Astrocyte of the spinal cord (primary cell): ENCODE measurements at regions not wholly inside any gene's neighbourhood (a gene's known extent, or its start where the extent isn't known, plus 50 kb on each side); places are given as distances from the start of the nearest gene placed in this dataset.

Experiments used
- DNase-seq: peaks from one replicate; pipeline ENCODE4 v3.0.0; 2011; ENCODE audit warnings: low read depth, low spot score
- H3K4me3 ChIP-seq: 2 replicates; pipeline ENCODE4 v1.5.1; 2011; ENCODE audit warnings: low read depth, mild to moderate bottlenecking, low read length, moderate library complexity
- in situ Hi-C: cut with HindIII; loops from 2 replicates; pipeline ENCODE4 v1.10.0; 2017; ENCODE audit warnings: low sequenced_read_pairs
- TF ChIP-seq, protein P1 (sequence below): IDR thresholded peaks from 2 replicates; pipeline ENCODE4 v1.5.1; 2012; ENCODE audit warnings: low read depth, mild to moderate bottlenecking, low read length, inconsistent platforms

DNA sequence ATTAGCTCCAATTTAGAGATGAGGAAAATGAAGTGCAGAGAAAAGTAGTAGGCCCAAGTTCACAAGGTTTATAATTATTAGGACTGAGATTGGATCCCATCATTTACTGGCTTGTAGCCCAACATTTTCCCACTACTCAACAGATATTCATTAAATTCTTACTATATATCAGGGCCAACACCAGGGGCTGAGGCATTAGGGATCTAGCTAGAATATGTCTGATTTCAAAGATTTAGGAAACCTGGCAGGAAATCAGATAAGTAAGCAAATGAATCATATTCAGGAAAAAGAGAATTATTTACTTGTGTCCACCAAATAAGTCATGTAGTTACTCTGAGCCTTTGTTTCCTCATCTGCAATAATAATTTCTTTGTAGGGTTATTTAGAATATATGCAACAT is 94.3 kb downstream of the OXGR1 start:
- no peak for DNase-seq
- TF ChIP-seq, protein P1, sequence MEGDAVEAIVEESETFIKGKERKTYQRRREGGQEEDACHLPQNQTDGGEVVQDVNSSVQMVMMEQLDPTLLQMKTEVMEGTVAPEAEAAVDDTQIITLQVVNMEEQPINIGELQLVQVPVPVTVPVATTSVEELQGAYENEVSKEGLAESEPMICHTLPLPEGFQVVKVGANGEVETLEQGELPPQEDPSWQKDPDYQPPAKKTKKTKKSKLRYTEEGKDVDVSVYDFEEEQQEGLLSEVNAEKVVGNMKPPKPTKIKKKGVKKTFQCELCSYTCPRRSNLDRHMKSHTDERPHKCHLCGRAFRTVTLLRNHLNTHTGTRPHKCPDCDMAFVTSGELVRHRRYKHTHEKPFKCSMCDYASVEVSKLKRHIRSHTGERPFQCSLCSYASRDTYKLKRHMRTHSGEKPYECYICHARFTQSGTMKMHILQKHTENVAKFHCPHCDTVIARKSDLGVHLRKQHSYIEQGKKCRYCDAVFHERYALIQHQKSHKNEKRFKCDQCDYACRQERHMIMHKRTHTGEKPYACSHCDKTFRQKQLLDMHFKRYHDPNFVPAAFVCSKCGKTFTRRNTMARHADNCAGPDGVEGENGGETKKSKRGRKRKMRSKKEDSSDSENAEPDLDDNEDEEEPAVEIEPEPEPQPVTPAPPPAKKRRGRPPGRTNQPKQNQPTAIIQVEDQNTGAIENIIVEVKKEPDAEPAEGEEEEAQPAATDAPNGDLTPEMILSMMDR: no peak
- in situ Hi-C loops: no loop called here

DNA sequence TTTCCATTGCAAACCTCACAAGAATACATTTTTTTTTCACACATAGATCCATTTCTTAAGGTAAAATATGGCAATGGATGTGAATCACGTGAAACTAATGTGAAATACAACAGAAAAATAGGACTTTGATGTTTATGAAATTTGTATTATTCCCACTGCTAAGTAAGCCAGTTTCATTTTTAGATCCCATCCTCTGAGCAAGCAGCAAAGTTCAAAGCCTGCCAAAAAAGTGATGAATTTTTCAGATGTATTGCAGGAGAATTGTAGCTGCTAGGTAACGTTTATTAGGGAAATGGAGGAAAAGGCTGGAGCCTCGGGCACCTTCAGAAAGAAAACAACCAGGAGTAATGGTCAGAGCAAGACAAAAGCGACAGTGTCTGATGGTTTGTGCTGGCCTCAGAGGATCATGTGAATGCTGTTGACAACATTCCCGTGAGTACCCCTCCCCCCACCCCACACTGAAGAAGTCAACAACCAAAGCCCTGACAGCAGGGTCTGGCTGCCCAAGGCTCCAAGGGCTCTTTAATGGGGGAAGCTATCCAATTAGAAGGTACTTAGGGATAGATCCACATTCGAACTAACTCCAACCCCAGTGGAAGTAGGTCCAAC is 95.5 kb downstream of the OXGR1 start:
- TF ChIP-seq, protein P1: no peak
- no peak overlapping the region for H3K4me3 ChIP-seq
- no peak for DNase-seq
- in situ Hi-C loops: no loop called here

More for the DNA sequence above, 94.3 kb downstream of the OXGR1 start:
- H3K4me3 ChIP-seq: no peak overlapping the region

DNA sequence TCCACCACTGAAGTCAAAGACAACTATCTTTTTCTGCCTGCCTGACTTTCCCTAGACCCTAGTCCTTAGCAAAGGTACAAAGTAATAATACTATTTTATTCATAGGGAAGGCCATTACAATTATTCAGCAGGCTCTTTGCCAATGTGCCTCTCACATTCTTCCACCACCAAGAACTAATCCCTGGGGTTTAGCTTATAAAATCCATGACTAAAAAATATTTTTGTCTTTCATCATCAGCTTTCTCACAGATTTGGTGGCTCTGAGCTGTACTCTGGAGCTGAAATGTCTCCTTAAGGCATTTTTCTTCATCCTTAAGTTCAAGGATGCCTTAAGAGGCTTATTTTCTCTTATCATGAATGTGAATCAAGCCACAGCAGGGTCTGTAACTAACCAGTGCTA is 96.1 kb downstream of the OXGR1 start:
- peak; percentile 43 for DNase-seq
- in situ Hi-C loops: no loop called here
- H3K4me3 ChIP-seq: no peak overlapping the region
- TF ChIP-seq, protein P1: no peak
